ENCODE measurements at regions not wholly inside any gene's neighbourhood (a gene's known extent, or its start where the extent isn't known, plus 50 kb on each side); places are given as distances from the start of the nearest gene placed in this dataset.
A peak's percentile ranks its signal among the peaks of the same experiment; 100 is the strongest.
"Not testable (repeated sequence)": the region's sequence is repeated elsewhere in the genome, so short reads cannot be mapped to it uniquely, and the experiment has no call there.

DNA sequence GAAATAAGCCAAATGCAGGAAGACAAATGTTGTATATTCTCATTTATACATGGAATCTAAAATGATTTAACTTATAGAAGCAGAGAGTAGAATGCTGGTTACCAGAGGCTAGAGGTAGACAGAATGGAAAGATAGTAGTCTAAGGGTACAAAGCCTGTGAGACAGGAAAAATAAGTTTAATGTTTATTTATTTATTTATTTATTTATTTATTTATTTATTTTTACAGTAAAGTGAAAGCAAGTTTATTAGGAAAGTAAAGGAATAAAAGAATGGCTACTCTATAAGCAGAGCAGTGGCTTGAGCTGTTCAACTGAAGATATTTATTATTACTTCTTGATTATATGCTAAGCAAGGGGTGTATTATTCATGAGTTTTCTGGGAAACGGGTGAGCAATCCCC is 203.2 kb downstream of the LAS1L start:
- no peak for DNase-seq

DNA sequence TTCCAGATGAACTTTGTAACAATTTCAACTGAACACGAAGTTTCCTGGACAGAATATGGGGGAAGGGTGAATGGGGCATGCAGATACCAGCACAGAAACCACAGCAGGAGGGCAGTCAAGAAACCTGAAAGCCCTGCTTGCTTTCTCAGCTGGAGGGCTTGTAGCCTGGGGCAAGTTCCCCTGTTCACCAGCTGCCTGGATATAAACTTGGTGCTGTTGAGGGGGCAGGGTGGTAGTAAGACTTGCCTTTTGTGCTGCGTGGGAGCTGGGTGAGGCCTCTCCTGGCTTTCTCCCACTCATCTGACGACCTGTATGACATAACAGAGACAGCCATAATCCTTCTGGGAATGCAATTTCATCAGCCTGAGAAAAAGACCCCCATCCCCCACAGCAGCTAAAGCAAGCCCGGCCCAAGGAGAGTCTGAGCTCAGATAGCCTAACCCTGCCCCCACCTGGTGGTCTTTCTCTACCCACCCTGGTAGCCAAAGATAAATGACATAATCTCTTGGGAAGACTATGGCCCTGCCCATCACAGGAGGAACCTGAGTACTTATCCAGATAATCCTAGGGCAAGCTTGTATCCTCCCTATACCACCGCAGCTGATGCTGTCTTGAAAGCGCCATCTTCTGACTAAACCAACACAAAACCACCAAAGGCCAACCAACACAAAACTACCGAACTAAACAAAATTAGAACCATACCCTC is 234.3 kb downstream of the LAS1L start:
- no peak for DNase-seq

DNA sequence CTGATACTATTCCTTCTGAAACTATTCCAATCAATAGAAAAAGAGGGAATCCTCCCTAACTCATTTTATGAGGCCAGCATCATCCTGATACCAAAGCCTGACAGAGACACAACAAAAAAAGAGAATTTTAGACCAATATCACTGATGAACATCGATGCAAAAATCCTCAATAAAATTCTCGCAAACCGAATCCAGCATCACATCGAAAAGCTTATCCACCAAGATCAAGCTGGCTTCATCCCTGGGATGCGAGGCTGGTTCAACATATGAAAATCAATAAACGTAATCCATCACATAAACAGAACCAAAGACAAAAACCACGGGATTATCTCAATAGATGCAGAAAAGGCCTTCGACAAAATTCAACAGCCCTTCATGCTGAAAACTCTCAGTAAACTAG is 251.7 kb downstream of the LAS1L start:
- not testable (repeated sequence) for DNase-seq

DNA sequence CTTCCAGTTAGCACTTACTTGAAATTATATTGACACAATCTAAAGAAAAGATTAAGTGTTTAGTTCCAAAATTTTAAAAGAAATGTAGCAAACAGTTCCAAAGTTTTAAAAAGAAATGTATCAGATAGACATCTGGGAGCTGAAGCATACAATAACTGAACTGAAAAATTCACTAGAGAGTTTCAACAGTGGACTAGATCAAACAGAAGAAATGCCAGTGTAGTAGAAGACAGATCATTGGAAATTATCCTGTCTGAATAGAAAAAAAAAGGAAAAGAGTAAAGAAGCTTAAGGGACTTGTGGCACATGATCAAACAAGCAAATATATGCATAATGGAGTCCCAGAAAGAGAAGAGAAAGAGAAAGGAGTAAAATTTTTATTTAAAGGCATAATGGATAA is 261.4 kb downstream of the LAS1L start:
- DNase-seq = no peak

DNA sequence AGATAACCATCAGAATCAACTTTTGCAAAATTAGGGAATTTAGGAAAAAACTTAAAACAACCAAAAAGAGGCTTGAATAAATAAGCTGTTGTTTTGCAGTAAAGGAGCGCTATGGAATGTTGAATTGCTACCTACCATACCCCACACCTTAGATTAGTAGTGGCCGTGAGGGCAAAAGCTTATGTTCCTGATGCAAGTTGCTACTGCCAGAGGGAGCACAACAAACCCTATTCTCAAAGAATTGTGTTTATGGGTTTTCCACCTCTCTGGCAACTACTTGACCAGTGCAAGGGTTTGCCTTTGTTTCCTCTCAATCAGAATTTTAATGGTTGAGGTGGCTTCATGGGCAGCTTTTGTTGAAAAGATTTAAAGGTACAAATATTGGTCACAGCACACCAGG is 268.1 kb downstream of the LAS1L start:
- no peak for DNase-seq

DNA sequence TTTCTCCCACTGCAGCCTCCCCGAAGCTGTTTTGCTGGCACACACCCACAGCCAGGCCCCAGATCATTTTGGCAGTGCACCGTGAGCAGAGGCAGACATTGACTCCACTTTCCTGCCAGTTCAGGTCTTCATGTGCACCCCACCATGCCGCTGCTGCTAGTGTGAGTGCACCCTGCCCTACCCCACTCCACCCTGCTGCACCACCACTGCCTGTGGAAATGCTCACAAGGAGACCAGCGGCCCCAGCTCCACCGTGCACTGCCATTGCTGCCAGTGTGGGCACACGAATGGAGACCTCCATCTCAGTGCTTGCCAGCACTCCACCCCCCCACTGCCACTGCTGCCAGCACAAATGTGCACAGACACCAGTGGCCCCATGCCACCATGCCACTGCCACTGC is 277.6 kb upstream of the ZC4H2 start:
- DNase-seq = no peak

DNA sequence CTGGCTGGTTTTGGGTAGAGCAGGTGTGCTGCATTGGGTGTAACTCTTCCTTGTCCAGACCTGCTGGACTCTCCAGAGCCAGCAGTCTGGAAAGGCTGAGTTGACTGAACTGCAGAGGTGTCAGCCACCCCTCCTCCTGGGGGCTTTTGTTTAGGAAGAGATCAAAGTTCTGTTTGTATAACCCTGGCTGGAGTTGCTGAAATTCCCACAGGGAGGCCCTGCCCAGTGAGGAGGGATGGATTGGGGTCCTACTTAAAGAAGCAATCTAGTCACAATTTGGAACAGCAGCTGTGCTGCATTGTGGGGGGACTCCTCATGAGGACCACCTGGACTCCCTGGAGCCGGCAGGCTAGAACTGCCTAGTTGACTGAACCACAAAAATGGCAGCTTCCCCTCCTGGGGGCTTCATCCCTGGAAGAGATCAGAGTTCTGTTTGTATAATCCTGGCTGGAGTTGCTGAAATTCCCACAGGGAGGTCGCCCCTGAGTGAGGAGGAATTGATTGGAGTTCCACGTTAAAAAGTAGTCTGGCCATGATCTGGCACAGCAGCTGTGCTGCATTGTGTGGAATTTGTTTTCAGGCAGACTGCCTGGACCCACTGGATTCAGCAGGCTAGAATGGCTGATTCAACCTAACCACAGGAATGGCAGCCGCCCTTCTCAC is 264.9 kb upstream of the ZC4H2 start:
- DNase-seq = no peak

DNA sequence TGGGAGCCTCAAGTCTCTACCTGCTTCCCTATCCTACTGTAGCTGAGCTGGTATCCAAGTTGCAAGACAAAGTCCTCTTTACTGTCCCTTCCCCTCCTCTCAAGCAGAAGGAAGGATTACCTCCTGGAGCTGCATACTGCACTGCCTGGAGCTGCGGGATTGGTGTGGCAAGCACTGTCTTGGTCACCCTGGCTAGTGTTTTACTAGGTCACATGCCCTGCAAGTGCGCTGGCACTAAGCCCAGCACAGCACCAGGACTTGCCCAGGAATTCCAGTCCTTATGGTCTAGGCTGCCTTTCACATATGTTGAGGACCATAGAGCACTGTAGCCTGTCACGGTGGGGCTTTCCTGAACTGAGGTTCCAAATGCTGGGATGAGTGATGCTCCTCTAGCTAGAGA is 227.3 kb upstream of the ZC4H2 start:
- DNase-seq = no peak

DNA sequence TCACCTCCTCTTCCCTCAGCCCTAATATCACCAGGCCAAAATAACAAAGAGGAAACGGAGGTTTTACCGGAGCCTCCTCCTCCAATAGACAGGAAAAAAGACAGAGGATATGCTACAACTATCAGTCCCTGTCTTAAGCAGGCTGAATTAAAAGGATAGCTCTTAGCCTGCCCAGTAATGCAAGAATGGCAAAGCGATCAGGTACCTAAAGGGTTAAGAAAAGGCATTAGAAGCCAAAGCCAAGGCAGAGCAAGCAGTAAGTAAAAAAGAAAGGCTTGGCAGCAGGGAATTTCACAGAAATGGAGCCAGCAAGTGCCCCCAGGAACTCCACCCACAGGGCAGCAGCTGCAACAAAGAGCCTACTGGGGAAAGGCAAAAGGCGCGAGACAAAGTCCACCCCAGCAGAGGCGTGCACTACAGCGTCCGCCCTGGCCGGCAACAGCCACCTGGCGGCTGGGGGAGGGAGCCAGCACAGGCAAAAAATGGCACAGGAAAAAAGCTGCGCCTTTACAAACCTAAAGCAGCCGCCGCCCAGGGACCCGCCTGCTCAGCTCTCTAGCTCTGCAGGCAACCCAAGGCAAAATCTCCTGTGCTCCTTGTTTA is 220.6 kb upstream of the ZC4H2 start:
- no peak for DNase-seq

DNA sequence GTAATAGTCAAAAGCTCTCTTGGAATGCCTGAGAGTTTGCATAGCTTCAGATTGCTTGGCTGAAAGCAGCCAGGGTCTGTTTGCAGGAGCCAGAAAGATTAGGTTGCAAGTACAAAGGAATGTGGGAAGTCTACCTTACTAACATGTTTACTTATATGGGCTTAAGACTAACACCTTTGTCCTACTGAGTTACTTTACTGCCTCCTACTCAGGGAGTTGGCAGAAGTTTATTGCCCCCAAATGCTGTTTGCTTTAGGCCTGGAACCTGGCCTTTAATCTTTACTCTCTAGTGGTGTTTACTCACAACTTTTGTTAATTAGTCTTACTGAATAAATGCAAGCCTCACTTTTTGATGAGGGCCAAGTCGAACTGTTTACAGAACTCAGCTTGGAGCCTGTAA is 219.4 kb upstream of the ZC4H2 start:
- DNase-seq = no peak

DNA sequence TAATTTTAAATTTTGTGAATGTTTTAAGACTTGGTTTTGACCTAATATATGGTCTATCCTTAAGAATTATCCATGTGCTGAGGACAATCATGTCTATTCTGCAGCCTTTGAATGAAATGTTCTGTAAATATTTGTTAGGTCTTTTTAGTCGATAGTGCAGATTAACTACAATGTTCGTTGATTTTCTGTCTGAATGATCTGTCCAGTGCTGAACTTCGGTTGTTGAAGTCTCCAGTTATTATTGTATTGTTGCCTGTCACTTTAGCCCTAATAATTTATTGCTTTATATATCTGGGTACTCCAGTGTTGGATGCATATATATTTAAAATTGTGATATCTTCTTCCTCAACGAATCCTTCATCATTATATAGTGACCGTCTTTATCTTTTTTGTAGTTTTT is 218.3 kb upstream of the ZC4H2 start:
- DNase-seq = no peak

DNA sequence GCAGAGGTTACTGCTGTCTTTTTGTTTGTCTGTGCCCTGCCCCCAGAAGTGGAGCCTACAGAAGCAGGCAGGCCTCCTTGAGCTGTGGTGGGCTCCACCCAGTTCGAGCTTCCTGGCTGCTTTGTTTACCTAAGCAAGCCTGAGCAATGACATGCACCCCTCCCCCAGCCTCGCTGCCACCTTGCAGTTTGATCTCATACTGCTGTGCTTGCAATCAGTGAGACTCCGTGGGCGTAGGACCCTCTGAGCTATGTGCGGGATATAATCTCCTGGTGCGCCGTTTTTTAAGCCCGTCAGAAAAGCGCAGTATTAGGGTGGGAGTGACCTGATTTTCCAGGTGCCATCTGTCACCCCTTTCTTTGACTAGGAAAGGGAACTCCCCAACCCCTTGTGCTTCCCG is 187.1 kb upstream of the ZC4H2 start:
- not testable (repeated sequence) for DNase-seq

DNA sequence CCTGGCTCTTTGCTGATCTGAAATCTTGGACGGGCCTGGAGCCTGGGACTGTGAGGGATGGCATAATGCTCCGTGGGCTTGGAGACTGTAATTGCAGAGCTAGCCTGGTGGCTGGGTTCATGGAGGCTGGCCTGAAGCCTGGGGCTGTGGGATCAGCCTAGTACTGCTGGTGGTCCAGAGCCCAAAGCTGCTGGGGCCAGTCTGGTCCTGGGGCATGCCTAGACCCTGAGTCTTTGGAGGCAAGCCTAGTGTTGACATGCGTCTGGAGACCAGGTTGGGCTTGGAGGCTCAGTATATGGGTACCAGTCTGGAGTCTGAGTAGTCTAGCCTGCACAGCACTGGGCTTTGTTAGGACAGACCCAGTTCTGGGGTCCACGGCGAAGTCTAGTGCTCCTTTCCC is 172.0 kb upstream of the ZC4H2 start:
- no peak for DNase-seq

DNA sequence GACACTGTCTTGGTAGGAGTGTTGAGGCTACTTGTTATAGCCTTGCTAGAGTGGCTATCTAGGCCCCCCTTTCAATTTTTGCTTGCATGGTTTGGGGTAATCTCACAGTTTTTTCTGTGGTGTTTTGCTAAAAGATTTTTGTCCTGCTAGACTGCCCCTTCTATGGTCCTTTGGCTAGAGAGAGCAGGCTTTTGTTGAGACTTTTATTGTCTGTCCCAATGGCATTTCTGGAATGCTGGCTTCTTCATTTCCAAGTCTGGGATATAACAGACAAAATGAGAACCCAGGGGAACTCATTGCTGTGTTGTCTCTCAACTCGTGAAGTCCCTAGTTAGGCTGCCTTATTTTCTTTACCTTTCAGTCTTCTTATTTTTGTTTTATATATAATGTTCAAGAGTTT is 160.2 kb upstream of the ZC4H2 start:
- no peak for DNase-seq

DNA sequence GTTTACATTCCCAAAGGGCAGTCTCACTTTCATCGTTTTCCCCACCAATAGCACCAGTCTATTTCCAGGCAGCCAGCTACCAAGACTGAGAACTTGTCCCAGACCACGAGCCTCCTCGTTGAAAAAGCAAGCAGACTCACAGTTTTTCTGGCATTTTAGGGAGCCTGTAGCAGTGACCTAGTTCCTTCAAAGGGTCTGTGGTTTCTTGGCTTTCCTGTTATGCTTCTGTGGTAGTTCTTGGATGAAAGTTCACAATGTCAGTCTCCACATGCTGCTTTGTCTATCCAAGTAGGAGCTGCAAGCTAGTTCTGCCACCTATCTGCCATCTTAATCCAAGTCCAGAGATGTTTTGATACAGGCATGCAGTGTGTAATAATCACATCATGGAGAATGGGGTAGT is 151.6 kb upstream of the ZC4H2 start:
- no peak for DNase-seq

DNA sequence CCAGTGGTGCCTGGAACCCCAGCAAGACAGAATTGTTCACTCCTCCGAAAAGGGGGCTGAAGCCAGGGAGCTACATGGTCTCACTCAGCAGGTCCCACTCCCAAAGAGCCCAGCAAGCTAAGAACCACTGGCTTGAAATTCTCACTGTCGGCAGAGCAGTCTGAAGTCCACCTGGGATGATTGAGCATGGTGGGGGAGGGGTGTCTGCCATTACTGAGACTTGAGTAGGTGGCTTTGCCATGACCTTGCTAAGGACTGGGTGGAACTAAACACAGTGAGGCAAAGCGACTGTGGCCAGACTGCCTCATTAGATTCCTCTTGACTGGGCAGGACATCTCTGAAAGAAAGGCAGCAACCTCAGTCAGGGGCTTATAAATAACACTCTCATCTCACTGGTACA is 122.6 kb upstream of the ZC4H2 start:
- DNase-seq = no peak

DNA sequence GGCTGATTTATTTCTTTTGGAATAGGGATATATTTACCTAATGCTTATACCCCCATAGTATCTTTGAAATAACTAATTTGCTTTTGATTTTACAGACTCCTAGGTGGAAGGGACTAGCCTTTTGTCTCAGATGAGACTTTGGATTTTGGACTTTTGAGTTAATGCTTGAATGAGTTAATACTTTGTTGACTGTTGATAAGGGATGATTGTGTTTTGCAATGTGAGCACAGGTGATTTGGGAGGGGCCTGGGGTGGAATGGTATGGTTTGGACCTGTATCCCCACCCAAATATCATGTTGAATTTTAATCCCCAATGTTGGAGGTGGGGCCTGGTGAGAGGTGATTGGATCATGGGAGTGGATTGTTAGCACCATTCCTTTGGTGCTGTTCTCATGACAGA is 117.4 kb upstream of the ZC4H2 start:
- no peak for DNase-seq

DNA sequence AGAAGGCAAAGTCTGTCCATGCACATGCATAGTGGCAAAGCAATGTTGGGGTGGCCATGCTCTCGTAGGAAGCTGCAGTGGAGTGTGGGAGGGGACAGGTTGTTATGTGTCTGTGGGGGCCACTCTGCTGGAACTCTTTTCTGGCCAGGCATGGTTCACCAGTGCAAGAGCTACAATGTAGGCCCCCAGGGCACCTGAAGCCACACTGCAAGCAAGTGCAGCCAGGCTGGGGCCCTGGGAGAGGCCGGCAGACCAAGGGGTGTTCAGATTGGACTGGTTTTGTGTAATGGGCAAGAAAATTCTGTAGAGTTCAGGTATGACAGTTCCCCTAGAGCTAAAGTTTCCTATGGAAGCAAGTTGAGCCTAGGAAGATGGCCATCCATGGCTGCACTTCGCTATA is 97.0 kb upstream of the ZC4H2 start:
- no peak for DNase-seq

DNA sequence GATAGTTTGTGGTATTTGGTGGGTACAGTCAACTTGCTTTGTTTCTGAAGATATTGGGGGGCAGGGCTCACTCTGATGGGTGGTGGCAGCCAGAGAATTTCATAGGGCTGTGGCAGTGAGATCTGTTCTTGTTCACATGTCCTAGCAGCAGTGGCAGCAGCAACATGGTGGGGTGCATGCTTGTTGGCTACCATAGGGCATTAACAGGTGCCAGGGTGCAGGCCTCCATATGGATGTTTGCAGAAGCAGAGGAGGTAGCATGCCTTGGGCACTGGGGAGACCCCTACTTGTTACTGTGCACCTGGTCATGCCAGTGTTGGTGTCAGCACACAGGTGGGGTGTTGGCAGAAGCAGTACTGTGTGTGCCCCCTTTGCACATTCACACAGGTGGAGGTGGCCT is 96.3 kb upstream of the ZC4H2 start:
- DNase-seq = no peak

DNA sequence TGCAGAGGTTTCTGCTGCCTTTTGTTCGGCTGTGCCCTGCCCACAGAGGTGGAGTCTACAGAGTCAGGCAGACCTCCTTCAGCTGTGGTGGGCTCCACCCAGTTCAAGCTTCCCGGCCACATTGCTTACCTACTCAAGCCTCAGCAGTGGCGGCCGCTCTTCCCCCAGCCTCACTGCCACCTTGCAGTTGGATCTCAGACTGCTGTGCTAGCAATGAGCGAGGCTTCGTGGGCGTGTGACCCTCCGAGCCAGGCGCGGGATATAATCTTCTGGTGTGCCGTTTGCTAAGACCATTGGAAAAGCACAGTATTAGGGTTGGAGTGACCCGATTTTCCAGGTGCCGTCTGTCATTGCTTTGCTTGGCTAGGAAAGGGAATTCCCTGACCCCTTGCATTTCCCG is 82.4 kb upstream of the ZC4H2 start:
- not testable (repeated sequence) for DNase-seq

DNA sequence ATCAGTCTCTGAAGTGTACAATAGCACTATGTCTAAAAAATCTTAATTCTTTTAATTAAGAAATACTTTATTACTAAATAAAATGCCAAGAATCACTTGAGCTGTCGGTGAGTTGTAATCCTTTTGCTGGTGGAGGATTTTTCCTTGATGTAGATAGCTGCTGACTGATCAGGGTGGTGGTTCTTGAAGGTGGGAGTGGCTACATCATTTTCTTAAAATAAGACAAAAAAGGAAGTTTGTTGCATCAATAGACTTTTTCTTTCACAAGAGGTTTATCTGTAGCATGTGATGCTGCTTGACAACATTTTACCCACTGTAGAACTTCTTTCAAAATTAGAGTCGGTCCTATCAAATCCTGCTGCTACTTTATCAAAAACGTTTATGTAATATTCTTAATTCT is 68.8 kb upstream of the ZC4H2 start:
- DNase-seq = no peak

DNA sequence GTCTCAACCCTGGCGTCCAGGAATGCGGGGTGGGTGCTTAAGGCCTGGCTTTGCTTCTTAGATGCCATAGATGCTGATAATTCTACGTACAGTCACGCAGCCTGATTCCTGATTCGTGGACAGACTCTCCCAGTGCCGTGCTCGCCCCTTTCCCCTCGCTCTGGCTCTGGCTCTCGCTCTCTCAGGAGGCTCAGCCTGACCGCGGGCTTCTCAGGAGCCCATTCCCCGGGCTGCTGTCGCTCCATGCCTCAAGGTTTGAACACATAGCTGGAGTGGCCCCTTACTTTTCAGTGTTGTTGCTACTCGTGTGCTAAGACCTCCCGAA is 59.2 kb upstream of the ZC4H2 start:
- peak; percentile 14 for DNase-seq

DNA sequence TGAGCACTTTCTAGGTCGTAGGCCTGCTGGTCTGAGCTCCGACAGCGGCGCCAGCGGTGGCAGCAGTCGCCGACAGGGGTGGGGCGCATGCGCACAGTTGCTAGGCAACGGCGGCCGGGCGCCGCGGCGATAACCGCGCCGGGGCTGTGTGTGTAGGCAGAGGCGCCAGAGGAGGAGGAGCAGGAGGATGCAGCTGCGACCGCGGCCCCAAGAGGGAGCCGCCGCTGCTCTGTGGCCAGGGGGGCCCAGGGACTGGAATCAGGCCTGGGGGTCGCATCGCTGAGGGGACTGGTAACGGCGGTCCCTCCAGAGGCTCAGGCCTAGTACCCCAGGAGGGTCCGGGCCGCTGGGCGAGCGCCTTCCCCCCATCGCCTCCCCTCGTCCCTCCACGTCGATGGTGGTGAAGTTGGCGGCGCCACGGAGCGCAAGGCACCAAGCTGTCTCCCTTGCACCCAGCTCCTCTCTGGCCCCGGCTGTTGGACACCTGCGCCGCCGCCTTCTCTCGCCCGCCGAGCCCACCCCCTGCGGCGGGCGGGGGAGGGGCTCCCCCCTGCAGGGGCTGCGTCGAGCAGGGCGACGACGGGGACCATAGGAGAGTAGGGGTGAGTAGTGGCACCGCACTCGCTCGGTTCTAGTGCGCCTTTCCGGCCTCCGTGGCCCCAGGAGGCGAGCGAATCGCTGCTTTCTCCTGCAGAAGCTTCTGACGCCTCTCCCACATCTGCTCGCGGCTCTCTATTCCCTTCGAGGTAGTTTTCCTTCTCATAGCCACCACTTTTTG is 58.6 kb upstream of the ZC4H2 start, which contains the start of gene ZC3H12B:
ZC3H12B (plus strand) TSS at position 159 of the 778 bp plus-strand sequence.
- peak; percentile 86 for DNase-seq

DNA sequence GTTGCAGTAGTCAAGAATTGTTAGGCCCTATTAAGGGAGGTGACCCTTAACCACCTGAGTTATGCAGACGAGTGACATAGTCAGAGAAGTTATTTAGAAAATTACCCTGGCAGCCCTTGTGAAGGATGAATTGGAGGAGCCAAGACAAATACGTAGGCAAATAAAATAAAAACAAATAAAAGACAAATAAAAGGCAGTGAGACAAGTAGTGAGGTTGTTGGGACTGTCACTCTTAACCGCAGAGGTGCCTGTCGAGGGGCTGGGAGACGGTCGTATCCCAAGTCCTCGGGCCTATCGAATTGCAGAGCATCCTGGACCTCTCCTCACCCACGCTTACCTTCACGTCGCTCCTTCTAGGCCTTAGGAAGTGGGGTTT is 58.0 kb upstream of the ZC4H2 start:
- no peak for DNase-seq
